RPMI7951 (cell line): ENCODE measurements at regions not wholly inside any gene's neighbourhood (a gene's known extent, or its start where the extent isn't known, plus 50 kb on each side); places are given as distances from the start of the nearest gene placed in this dataset.

Experiments used
- DNase-seq: peaks from one replicate; pipeline ENCODE4 v3.0.0-alpha.2; 2012; ENCODE audit warnings: low read depth

DNA sequence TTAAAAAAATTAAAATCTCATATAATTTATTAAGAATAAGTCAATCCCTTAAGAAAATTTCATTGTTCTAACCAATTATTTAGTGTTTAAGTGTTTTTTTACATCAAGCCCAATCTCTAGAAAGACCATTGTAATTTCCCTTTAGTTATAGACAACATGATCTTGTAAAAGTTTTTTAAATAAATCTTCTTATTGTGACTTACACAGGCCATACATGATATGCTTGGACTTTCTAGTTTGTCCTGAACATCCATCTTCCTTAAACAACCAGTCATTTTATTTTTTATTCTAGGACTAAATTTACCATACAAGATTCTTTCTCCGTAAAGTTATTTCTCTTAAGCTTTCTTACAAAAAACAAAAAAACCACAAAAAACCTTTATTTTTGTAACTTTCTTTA lies 126.5 kb upstream of the MAST4 start:
- DNase-seq = no peak

GRCh38 chr5:66472010-66472409 lies 124.2 kb upstream of the MAST4 start:
- DNase-seq = no peak

DNA sequence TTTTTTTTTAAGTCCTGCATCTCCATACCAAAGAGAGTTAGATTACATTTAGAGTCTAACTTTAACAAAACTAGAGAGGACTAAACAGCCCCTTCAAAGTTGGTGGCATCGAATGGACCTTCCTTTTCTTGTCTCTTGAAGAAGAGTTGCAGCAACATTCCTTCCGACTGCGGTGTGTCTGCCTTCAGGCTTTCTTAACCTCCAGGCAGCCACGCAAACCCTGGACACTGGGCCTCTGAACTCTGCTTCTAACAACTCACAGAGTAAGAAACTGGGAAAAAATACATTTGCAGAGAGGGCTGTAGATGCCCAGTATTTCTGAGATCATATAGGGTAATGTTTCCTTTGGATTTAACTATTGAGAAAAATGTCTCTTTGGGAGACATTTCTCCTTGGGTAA lies 120.5 kb upstream of the MAST4 start:
- DNase-seq = no peak

- no peak for DNase-seq
Measured at GRCh38 chr5:66477596-66477995, 118.6 kb upstream of the MAST4 start.

DNA sequence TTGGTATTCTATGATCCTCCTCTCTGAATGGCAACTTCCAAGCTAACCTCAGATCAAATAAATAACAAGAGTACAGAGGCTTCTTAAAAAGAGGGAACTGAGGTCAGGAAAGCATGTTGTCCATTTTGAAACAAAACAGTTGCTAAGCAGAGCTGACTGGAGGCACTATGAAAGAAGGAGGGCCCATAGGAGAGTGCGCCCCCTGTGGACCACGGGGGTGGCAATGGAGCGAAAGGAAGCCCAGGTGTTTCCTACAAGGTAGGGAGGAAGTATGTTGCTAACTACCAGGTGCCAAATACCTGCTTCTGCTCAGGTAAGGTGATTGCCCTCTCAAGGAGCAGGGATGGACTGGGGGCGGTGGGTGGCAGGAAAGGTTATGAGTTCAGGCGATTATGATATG lies 101.8 kb upstream of the MAST4 start:
- DNase-seq = no peak

- DNase-seq = peak; percentile 43
Measured at GRCh38 chr5:66498791-66499207, 97.4 kb upstream of the MAST4 start.

- DNase-seq = no peak
Measured at GRCh38 chr5:66503203-66503789, 92.9 kb upstream of the MAST4 start.

DNA sequence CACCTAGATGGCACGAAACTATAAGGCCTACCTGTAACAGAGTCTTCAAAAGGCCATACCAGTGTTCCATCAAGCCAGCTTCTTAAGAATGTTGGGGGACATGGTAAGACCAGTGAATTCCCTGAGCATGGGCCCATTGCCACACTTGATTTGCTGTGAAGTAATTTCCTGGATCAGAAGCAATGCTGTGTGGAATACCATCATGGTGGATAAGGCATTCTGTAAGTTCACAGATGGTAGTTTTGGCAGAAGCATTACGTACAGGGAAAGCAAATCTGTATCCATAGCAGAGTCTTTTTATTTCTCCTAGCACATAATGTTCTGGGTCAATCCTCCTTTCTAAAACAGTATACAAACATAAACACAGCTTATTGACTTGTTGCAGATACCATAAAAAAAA lies 89.1 kb upstream of the MAST4 start:
- DNase-seq = no peak

DNA sequence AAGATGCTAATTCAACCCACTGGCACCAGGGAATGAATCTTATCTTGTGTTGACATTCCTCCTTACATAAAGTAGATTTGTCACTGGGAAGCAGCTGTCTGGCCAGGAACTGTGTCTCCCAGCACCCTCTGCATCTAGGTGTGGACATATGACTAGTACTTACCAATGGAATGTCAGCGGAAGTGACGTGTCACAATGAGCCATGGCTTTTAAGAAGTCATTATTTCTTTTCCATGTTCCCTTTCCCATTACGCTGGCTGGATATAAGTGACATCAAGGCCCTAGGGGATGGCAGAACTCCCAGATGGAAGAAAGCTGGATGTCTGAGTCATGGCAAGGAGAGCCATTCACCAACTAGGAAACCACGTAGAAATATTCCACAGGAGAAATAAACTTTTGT lies 84.7 kb upstream of the MAST4 start:
- DNase-seq = peak; percentile 77

- DNase-seq = no peak
Measured at GRCh38 chr5:66513130-66513529, 83.1 kb upstream of the MAST4 start.

DNA sequence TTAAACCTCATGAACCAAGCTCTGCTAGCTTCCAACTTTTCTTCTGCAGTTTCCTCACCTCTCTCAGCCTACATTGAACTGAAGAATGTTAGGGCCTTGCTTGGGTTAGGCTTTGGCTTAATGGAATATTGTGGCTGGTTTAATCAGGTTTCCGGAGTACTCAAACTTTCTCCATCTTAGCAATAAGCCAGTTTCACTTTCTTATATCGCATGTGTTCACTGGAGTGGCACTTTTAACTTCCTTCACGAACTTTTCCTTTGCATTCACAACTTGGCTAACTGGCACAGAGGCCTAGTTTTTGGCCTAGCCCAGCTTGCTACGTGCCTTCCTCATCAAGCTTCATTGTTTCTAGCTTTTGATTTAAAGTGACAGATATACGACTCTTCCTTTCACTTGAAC lies 81.0 kb upstream of the MAST4 start:
- peak; percentile 42 for DNase-seq

DNA sequence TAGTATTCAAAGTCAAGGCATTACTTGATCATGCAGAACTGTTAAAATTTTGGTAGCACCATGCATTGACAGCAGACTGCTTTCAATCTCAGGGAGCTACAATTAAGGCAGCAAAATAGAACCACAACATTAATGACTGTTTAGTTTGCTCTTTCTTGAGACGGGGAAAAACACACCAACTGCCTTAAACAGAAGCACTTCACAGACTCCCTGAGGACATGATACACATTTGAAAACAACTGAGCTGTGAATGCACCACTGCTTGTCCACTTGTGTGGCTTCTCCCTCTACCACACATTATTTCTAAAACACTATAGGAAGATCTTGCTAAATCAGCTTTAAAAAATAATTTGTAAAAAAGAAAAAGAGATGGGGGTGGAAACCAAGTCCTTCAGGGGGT lies 79.6 kb upstream of the MAST4 start:
- DNase-seq = no peak

DNA sequence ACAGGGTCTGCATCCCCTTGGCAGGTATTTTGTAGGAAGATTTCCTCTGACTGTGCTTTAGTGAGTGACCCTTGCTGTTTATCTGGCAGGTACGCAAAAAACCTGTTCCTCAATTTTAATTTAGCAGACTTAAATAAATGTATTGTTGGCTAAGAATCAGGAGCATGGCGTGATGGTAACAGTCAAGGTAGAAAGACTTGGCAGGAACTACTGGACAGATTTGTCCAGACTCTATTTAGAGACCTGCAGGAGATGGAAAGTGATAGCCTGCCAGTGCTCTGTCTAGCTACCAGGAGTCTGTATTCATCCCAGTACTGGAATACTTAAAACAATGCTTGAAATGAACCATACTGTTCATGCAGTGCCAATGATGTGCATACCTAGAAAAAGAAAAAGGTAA lies 78.8 kb upstream of the MAST4 start:
- DNase-seq = no peak

- DNase-seq = no peak
Measured at GRCh38 chr5:66518052-66518451, 78.1 kb upstream of the MAST4 start.

DNA sequence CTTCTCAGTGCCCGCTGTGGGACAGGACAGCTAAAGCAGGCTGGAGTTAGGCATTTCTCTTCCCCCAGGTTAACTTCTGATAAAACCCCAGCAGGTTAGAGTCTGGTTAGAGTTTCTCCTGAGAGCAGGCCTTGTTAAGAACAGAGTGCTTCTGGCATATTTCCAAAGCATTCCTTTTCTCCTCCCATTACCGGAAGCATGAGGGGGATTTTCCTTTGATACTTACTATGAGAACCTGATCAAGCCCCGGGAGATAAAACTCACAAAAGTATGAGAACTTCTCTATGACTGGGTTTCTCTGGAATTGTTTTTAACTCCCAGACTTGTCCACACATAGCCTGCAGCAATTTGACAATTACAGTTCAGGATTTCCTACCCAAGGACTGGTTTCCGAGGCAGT lies 77.4 kb upstream of the MAST4 start:
- DNase-seq = peak; percentile 70

DNA sequence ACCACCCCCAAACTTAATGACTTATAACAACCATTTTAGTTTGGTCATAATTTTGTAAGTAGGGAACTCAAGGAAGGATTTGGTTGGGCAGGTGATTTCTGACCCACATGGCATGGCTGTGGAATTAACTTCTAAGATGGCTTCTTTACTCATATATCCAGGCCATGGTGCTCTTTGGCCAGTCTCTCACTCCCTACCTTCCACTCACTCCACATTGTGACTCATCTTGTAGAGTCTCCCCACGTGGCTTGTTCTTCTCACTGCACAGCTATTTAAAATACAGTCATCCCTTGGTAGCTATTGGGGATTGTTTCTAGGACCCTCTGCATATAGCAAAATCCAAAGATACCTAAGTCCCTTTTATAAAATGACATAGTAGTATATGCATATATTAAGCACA lies 76.6 kb upstream of the MAST4 start:
- DNase-seq = peak; percentile 23

DNA sequence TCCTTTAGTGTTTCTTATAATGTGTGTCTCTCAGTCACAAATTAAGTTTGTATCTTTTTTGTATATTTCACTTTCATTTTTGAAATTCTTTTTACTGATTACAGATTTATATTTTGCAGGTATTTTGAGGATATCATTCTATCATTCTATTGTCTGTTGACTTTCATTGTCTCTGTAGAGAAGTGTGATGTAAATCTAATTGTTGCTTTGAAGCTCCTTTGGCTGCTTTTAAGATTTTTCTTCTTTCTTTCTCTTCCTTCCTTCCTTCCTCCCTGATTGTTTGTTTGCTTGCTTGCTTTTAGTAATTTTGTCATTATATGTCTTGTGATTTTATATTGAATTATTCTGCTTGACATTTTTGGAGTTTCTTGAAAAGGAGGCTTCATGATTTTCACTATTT lies 75.3 kb upstream of the MAST4 start:
- DNase-seq = no peak

- no peak for DNase-seq
Measured at GRCh38 chr5:66527478-66528035, 68.6 kb upstream of the MAST4 start.

DNA sequence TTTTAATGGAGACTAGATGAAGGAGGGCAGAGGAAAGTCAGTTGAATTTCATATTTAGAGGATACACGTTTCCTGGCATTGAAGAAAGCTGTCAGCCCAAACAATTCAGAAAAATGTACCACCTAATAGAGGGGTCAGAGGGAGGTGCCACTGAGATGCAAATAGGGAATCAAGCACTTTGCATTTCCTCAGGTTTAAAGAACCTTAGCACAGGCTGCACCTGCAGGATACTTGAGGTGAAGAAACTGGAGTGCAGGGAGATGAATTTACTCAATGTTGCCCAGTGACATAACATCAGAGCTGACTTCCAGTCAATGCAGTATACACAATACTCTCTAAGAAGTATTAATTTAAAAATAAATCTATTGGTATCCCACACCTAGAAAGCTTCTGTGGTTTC lies 67.0 kb upstream of the MAST4 start:
- no peak for DNase-seq

GRCh38 chr5:66529704-66530103 lies 66.5 kb upstream of the MAST4 start:
- DNase-seq = no peak

DNA sequence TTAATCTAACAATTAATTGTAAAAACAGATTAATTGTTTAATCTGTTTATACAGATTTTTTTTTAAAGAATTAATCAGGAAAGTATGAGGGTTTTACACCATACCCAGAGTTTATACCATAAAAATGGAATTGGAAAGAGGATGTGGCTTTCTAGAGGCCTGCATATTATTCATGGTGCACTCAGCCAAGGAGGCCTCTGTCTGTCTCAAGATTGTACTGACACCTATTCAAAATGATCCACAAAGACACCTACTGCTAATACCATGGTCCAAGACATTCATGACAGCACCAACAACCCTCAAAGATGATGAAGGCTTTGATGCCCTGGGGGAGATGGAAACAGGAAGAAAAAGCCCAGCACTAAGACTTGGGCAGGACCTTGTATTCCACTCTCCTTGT lies 58.1 kb upstream of the MAST4 start:
- no peak for DNase-seq

DNA sequence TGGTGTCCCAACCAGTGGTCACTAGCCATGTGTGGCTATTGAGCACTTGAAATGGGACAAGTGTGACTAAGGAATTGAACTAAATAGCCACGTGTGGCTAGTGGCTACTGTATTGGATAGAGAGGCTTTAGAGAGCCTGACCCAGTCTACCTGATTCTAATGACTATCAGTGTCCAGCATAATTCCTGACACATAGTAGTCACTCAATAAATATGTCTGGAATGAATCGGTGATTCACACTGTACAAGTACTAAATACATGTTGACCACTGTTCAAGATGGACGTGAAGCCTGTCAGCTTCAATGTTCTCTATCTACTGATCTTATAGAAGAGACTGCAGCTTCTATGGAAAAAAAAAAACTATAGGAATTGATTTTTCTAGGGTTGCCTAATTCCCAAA lies 57.7 kb upstream of the MAST4 start:
- peak; percentile 15 for DNase-seq

GRCh38 chr5:66540078-66540477 lies 56.1 kb upstream of the MAST4 start:
- DNase-seq = peak; percentile 21

- DNase-seq = no peak
Measured at GRCh38 chr5:66542711-66543110, 53.5 kb upstream of the MAST4 start.
